ENCODE measurements at regions not wholly inside any gene's neighbourhood (a gene's known extent, or its start where the extent isn't known, plus 50 kb on each side); places are given as distances from the start of the nearest gene placed in this dataset.

DNA sequence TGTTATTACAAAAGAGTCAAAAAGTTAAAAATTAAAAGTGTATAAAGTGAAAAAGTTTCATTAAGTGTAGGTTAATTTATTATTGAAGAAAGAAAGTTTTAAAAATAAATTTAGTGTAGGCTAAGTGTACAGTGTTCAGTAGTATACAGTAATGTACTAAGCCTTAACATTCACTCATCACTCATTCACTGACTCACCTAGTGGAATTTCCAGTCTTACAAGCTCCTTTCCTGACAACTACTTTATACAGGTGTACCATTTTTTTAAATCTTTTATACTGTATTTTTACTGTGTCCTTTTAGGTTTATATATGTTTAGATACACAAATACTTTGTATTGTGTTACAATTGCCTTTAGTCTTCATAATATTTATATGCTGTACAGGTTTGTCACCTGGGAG lies 530.2 kb upstream of the FAM174A start:
- Mint-ChIP-seq H3K36me3 (ENCODE audit: low read depth) (no peaks in the 10 kb centered on the region), H3K4me1 (no peaks in the 10 kb centered on the region), H3K27me3 (ENCODE audit: low read depth) (no peaks in the 10 kb centered on the region), H3K9me3 (no peaks in the 10 kb centered on the region), H3K27ac (no peak overlapping the region), H3K4me3 (no peak overlapping the region)
- no peak for TF ChIP-seq CTCF (IDR thresholded peaks at IDR 0.05; ENCODE audit: unreplicated experiment in 3 of 3)

GRCh38 chr5:99998319-99998718 lies 536.9 kb upstream of the FAM174A start:
- no peaks in the 10 kb centered on the region for H3K9me3 Mint-ChIP-seq
- no peaks in the 10 kb centered on the region for H3K36me3 Mint-ChIP-seq (ENCODE audit: low read depth)
- no peak overlapping the region for H3K27ac Mint-ChIP-seq
- no peaks in the 10 kb centered on the region for H3K27me3 Mint-ChIP-seq (ENCODE audit: low read depth)
- no peak for TF ChIP-seq CTCF (IDR thresholded peaks at IDR 0.05; ENCODE audit: unreplicated experiment in 3 of 3)
- H3K4me3 Mint-ChIP-seq = no peak overlapping the region
- no peaks in the 10 kb centered on the region for H3K4me1 Mint-ChIP-seq

DNA sequence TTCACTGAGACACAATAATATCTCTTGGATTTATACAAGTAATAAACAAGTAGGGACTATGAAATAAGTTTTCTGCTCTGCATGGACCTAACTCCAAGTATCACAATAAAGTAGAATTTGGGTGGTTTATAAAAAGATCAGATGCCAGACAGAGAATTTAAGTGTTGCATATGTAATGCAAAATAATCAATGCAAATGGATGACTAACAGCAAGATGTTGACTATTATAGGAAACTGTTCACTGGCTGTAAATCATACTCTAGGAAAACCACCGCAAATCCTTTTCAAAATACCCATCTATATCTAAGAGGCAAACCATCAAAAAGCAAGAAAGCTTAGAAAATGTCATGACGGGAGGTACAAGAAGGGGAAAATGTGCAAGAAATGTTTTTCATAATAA lies 539.8 kb upstream of the FAM174A start:
- Mint-ChIP-seq H3K4me1 (no peaks in the 10 kb centered on the region), H3K36me3 (ENCODE audit: low read depth) (no peaks in the 10 kb centered on the region), H3K9me3 (no peaks in the 10 kb centered on the region), H3K27ac (no peak overlapping the region), H3K4me3 (no peak overlapping the region), H3K27me3 (ENCODE audit: low read depth) (no peaks in the 10 kb centered on the region)
- no peak for TF ChIP-seq CTCF (IDR thresholded peaks at IDR 0.05; ENCODE audit: unreplicated experiment in 3 of 3)

- TF ChIP-seq CTCF (IDR thresholded peaks at IDR 0.05; ENCODE audit: unreplicated experiment in 3 of 3) = no peak
- Mint-ChIP-seq H3K27ac (no peak overlapping the region), H3K4me3 (no peak overlapping the region)
Observed at GRCh38 chr5:99973779-99974178, 561.4 kb upstream of the FAM174A start.

DNA sequence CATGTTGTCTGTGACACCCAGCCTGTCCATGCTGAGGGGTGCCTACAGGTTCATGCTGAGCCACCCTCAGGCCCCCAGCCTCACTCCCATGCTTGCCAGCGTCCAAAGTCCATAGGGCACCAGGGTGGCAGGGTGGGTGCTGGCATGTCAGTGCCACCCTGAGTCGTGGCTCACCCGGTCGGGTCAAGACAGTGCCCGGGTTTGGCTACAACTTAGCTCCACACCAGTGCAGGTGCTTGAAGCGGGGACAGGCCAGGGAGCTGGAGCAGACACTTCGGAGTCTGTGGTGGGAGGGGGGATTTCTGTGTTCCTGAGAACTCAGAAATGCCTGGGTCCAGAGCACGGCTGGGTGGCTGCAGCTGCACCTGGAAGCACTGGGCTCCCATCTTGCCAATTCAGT lies 579.2 kb upstream of the FAM174A start:
- Mint-ChIP-seq H3K27ac (no peak overlapping the region), H3K4me1 (no peaks in the 10 kb centered on the region), H3K4me3 (no peak overlapping the region), H3K27me3 (ENCODE audit: low read depth) (no peaks in the 10 kb centered on the region), H3K9me3 (peaks cover 5% of the 10 kb centered on the region), H3K36me3 (ENCODE audit: low read depth) (no peaks in the 10 kb centered on the region)
- no peak for TF ChIP-seq CTCF (IDR thresholded peaks at IDR 0.05; ENCODE audit: unreplicated experiment in 3 of 3)

More at GRCh38 chr5:99973779-99974178, 561.4 kb upstream of the FAM174A start:
- Mint-ChIP-seq H3K4me1 (no peaks in the 10 kb centered on the region), H3K9me3 (no peaks in the 10 kb centered on the region), H3K27me3 (ENCODE audit: low read depth) (no peaks in the 10 kb centered on the region), H3K36me3 (ENCODE audit: low read depth) (no peaks in the 10 kb centered on the region)

DNA sequence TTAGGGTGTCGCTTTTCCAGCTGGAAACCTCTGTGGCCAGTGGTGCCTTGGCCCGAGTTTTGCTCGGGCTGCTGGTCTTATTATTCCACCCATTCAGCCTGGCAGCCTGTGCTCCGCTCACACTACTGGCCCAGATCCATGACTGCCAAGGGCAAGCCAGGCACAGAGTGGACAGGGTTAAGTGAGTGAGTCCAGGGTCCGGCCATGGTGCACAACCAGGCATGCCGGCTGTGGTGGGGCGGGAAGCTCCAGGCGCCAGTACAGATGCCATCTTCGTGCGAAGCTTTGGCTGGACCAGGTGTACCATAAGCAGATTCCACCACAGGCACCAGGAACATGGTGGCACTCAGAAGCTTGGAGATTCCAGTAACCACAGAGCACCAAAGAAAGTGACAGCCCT lies 580.2 kb upstream of the FAM174A start:
- TF ChIP-seq CTCF (IDR thresholded peaks at IDR 0.05; ENCODE audit: unreplicated experiment in 3 of 3) = no peak
- H3K27ac Mint-ChIP-seq = no peak overlapping the region
- H3K4me1 Mint-ChIP-seq = no peaks in the 10 kb centered on the region
- no peaks in the 10 kb centered on the region for H3K36me3 Mint-ChIP-seq (ENCODE audit: low read depth)
- no peak overlapping the region for H3K4me3 Mint-ChIP-seq
- no peaks in the 10 kb centered on the region for H3K9me3 Mint-ChIP-seq
- H3K27me3 Mint-ChIP-seq (ENCODE audit: low read depth) = no peaks in the 10 kb centered on the region

All from nephron (organoid).